Peyer's patch (tissue), 4 donors: ENCODE measurements at regions not wholly inside any gene's neighbourhood (a gene's known extent, or its start where the extent isn't known, plus 50 kb on each side); places are given as distances from the start of the nearest gene placed in this dataset.

ENCODE experiments used
- CTCF ChIP-seq, 6 experiments: fragments of 450-650 bp in 4 of 6; fragments of 200-600 bp in 2 of 6; sonication (generic) in 1 of 6; IDR thresholded peaks; one replicate each; pipeline ENCODE4 v1.5.1; 2017 to 2019; ENCODE audit warnings: antibody characterized with exemption in 6 of 6, mild to moderate bottlenecking in 3 of 6, moderate library complexity in 1 of 6
- POLR2A ChIP-seq, 2 donors: fragments of 450-650 bp; IDR thresholded peaks; one replicate each; pipeline ENCODE4 v1.5.1; 2017; ENCODE audit warnings: antibody characterized with exemption in 2 of 2, mild to moderate bottlenecking in 2 of 2, moderate library complexity in 2 of 2

GRCh38 chr1:78437396-78437795 is 53.4 kb upstream of the PTGFR start:
- TF ChIP-seq POLR2A (IDR thresholded peaks at IDR 0.05) = no peak
- no peak for TF ChIP-seq CTCF (IDR thresholded peaks at IDR 0.05)
